Esophagus muscularis mucosa (tissue), 4 donors: ENCODE measurements at regions not wholly inside any gene's neighbourhood (a gene's known extent, or its start where the extent isn't known, plus 50 kb on each side); places are given as distances from the start of the nearest gene placed in this dataset.

Source experiments
- DNase-seq: peaks from one replicate; pipeline ENCODE4 v3.0.0-alpha.2; 2017; ENCODE audit errors: extremely low spot score
- H3K27ac ChIP-seq, 4 donors: fragments of 200-600 bp; sonication (generic); replicated peaks in 1 of 4; 1 replicate in 3 of 4; 2 replicates in 1 of 4; pipeline ENCODE4 v1.5.1; 2016 to 2019; ENCODE audit warnings: mild to moderate bottlenecking in 1 of 4
- H3K27me3 ChIP-seq, 4 donors: fragments of 200-600 bp; sonication (generic); one replicate each; pipeline versions ENCODE4 v1.5.1 to v1.6.0; 2016 to 2019
- H3K36me3 ChIP-seq, 4 donors: fragments of 200-600 bp; sonication (generic); one replicate each; pipeline ENCODE4 v1.5.1; 2016 to 2019
- H3K4me1 ChIP-seq, 4 donors: fragments of 200-600 bp; sonication (generic); one replicate each; pipeline ENCODE4 v1.5.1; 2016 to 2019
- H3K4me3 ChIP-seq, 4 donors: fragments of 200-600 bp; sonication (generic); 1 replicate in 2 of 4; 2 replicates in 2 of 4; pipeline ENCODE4 v1.5.1; 2016 to 2019; ENCODE audit warnings: mild to moderate bottlenecking in 4 of 4, moderate library complexity in 1 of 4
- H3K9me3 ChIP-seq, 4 donors: fragments of 200-600 bp; sonication (generic); 1 replicate in 3 of 4; 2 replicates in 1 of 4; pipeline ENCODE4 v1.5.1; 2016 to 2019
- CTCF ChIP-seq, 3 experiments: fragments of 200-600 bp in 2 of 3; fragments of 450-650 bp in 1 of 3; sonication (generic) in 2 of 3; IDR thresholded peaks; one replicate each; pipeline ENCODE4 v1.5.1; 2017 to 2019; ENCODE audit warnings: antibody characterized with exemption in 3 of 3, mild to moderate bottlenecking in 2 of 3, moderate library complexity in 1 of 3
- EP300 ChIP-seq: sonication (generic); formaldehyde crosslinking; IDR thresholded peaks from one replicate; pipeline ENCODE4 v1.6.1; 2017; ENCODE audit warnings: antibody characterized with exemption
- POLR2A ChIP-seq: fragments of 450-650 bp; IDR thresholded peaks from one replicate; pipeline ENCODE4 v1.6.1; 2017; ENCODE audit warnings: antibody characterized with exemption, moderate library complexity, mild to moderate bottlenecking, low read depth
- POLR2AphosphoS5 ChIP-seq, 2 donors: sonication (generic); formaldehyde crosslinking; IDR thresholded peaks; one replicate each; pipeline ENCODE4 v1.6.1; 2017; ENCODE audit warnings: antibody characterized with exemption in 2 of 2
- WGBS: methylation state at CpG from one replicate; pipeline ENCODE4 v1.1.5; 2018; 5-methylcytosine and 5-hydroxymethylcytosine counted together
- intact Hi-C: fragments of 100-400 bp; cut with DNase I; formaldehyde crosslinking; loops from one replicate; pipeline ENCODE4 v1.15.1; 2023

- intact Hi-C loops = no loop called here
Observed at GRCh38 chr2:23248667-23249066, 136.3 kb upstream of the KLHL29 start.

GRCh38 chr2:23249348-23249747 is 135.6 kb upstream of the KLHL29 start:
- no peak overlapping the region for H3K27ac ChIP-seq
- no peaks in the 10 kb centered on the region for H3K9me3 ChIP-seq
- peaks cover 0 to 10% (median 8%) of the 10 kb centered on the region in 4 donors for H3K4me1 ChIP-seq
- 66% methylated on average over 5 of the region's 5 CpGs for WGBS
- H3K36me3 ChIP-seq = no peaks in the 10 kb centered on the region
- no peak for DNase-seq
- H3K27me3 ChIP-seq = no peaks in the 10 kb centered on the region
- no peak for TF ChIP-seq POLR2AphosphoS5 (IDR thresholded peaks at IDR 0.05)
- TF ChIP-seq POLR2A = no peak
- no peak for TF ChIP-seq EP300
- no peak for TF ChIP-seq CTCF (IDR thresholded peaks at IDR 0.05)
- no peak overlapping the region for H3K4me3 ChIP-seq
- intact Hi-C loops = no loop called here

More at GRCh38 chr2:23248667-23249066, 136.3 kb upstream of the KLHL29 start:
- H3K27me3 ChIP-seq = no peaks in the 10 kb centered on the region
- H3K4me3 ChIP-seq = no peak overlapping the region
- H3K9me3 ChIP-seq = no peaks in the 10 kb centered on the region
- H3K4me1 ChIP-seq = peaks cover 0 to 12% (median 9%) of the 10 kb centered on the region in 4 donors
- no peak for DNase-seq
- H3K36me3 ChIP-seq = no peaks in the 10 kb centered on the region
- H3K27ac ChIP-seq = no peak overlapping the region
- 65% methylated on average over 1 of the region's 1 CpG for WGBS
- TF ChIP-seq POLR2A (no peak), EP300 (no peak), CTCF (IDR thresholded peaks at IDR 0.05) (no peak), POLR2AphosphoS5 (IDR thresholded peaks at IDR 0.05) (no peak)

- DNase-seq = no peak
- Histone ChIP-seq H3K36me3 (no peaks in the 10 kb centered on the region), H3K4me3 (no peak overlapping the region), H3K27me3 (no peaks in the 10 kb centered on the region), H3K27ac (no peak overlapping the region), H3K9me3 (no peaks in the 10 kb centered on the region), H3K4me1 (peaks cover 0 to under 1% (median 0%) of the 10 kb centered on the region in 4 donors)
- intact Hi-C loops = no loop called here
- TF ChIP-seq CTCF (IDR thresholded peaks at IDR 0.05) (no peak), EP300 (no peak), POLR2AphosphoS5 (IDR thresholded peaks at IDR 0.05) (no peak), POLR2A (no peak)
- 60% methylated on average over 2 of the region's 2 CpGs for WGBS
Observed at GRCh38 chr2:23250371-23250770, 134.6 kb upstream of the KLHL29 start.

- Histone ChIP-seq H3K36me3 (no peaks in the 10 kb centered on the region), H3K4me3 (no peak overlapping the region), H3K27me3 (no peaks in the 10 kb centered on the region), H3K4me1 (no peaks in the 10 kb centered on the region), H3K27ac (no peak overlapping the region), H3K9me3 (no peaks in the 10 kb centered on the region)
- WGBS = 54% methylated on average over 2 of the region's 2 CpGs
- intact Hi-C loops = no loop called here
- no peak for DNase-seq
- TF ChIP-seq POLR2A (no peak), EP300 (no peak), POLR2AphosphoS5 (IDR thresholded peaks at IDR 0.05) (no peak), CTCF (IDR thresholded peaks at IDR 0.05) (no peak)
Observed at GRCh38 chr2:23256643-23257042, 128.3 kb upstream of the KLHL29 start.

- Histone ChIP-seq H3K4me1 (no peaks in the 10 kb centered on the region), H3K36me3 (no peaks in the 10 kb centered on the region), H3K27ac (no peak overlapping the region), H3K4me3 (no peak overlapping the region), H3K27me3 (no peaks in the 10 kb centered on the region), H3K9me3 (no peaks in the 10 kb centered on the region)
- DNase-seq = no peak
- TF ChIP-seq CTCF (IDR thresholded peaks at IDR 0.05) = no peak
- no peak for TF ChIP-seq POLR2AphosphoS5 (IDR thresholded peaks at IDR 0.05)
- TF ChIP-seq POLR2A = no peak
- TF ChIP-seq EP300 = no peak
- intact Hi-C loops = no loop called here
- 82% methylated on average over 3 of the region's 3 CpGs for WGBS
Observed at GRCh38 chr2:23260621-23261020, 124.4 kb upstream of the KLHL29 start.
